Colonic mucosa (tissue), 4 donors: ENCODE measurements at regions not wholly inside any gene's neighbourhood (a gene's known extent, or its start where the extent isn't known, plus 50 kb on each side); places are given as distances from the start of the nearest gene placed in this dataset.

ENCODE experiments used
- DNase-seq: peaks from one replicate; pipeline ENCODE4 v3.0.0-alpha.2; 2020
- H3K27ac ChIP-seq: fragments of 200-600 bp; one replicate; pipeline ENCODE4 v1.8.0; 2021
- H3K27me3 ChIP-seq: fragments of 200-600 bp; one replicate; pipeline ENCODE4 v1.8.0; 2021
- H3K36me3 ChIP-seq: fragments of 200-600 bp; one replicate; pipeline ENCODE4 v1.8.0; 2021
- H3K4me1 ChIP-seq: fragments of 200-600 bp; one replicate; pipeline ENCODE4 v1.8.0; 2021; ENCODE audit warnings: mild to moderate bottlenecking
- H3K4me3 ChIP-seq: fragments of 200-600 bp; one replicate; pipeline ENCODE4 v1.8.0; 2021
- H3K9ac ChIP-seq, 2 donors: one replicate each; pipeline ENCODE4 v1.7.0; 2013; ENCODE audit warnings: control low read depth in 2 of 2, low read depth in 2 of 2, low read length in 2 of 2
- H3K9me3 ChIP-seq: fragments of 200-600 bp; one replicate; pipeline ENCODE4 v1.8.0; 2021
- intact Hi-C: fragments of 100-400 bp; cut with DNase I; formaldehyde crosslinking; loops from one replicate; pipeline ENCODE4 v1.14.1; 2022
- TF ChIP-seq, protein P1 (sequence below): fragments of 200-600 bp; IDR thresholded peaks from one replicate; pipeline ENCODE4 v1.8.0; 2022; ENCODE audit warnings: antibody characterized with exemption, mild to moderate bottlenecking
- donor health status: healthy.
- donor health status: DM: no; HTN: no; CAD: no.
- donor health status: DM: no; HTN: no; CAD: no.

DNA sequence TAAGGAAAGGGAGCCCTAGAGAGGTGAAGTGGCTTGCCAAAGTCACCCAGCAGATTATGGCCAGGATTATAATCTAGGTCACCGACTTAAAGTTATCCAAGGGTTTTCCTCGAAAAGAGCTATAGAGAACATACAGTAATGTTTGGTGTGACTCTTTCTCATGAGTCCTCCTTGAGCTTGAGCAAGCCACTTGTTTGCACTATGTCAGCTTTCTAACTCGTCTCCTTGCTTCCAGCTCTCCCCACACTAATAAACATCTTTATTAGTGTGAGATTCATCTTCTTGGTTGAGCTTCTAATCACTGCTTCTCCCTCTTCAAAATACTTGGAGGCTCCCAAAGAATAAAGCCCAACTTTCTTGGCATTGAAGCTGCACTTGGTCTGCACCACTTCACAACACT lies 390.0 kb upstream of the USP24 start:
- H3K4me1 ChIP-seq, result no peaks in the 10 kb centered on the region
- no peak overlapping the region for H3K9ac ChIP-seq
- H3K36me3 ChIP-seq, result no peaks in the 10 kb centered on the region
- no peaks in the 10 kb centered on the region for H3K27me3 ChIP-seq
- no peak for DNase-seq
- intact Hi-C loops, result no loop called here
- TF ChIP-seq, protein P1, sequence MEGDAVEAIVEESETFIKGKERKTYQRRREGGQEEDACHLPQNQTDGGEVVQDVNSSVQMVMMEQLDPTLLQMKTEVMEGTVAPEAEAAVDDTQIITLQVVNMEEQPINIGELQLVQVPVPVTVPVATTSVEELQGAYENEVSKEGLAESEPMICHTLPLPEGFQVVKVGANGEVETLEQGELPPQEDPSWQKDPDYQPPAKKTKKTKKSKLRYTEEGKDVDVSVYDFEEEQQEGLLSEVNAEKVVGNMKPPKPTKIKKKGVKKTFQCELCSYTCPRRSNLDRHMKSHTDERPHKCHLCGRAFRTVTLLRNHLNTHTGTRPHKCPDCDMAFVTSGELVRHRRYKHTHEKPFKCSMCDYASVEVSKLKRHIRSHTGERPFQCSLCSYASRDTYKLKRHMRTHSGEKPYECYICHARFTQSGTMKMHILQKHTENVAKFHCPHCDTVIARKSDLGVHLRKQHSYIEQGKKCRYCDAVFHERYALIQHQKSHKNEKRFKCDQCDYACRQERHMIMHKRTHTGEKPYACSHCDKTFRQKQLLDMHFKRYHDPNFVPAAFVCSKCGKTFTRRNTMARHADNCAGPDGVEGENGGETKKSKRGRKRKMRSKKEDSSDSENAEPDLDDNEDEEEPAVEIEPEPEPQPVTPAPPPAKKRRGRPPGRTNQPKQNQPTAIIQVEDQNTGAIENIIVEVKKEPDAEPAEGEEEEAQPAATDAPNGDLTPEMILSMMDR, result no peak
- no peak overlapping the region for H3K27ac ChIP-seq
- no peak overlapping the region for H3K4me3 ChIP-seq
- H3K9me3 ChIP-seq, result no peaks in the 10 kb centered on the region

DNA sequence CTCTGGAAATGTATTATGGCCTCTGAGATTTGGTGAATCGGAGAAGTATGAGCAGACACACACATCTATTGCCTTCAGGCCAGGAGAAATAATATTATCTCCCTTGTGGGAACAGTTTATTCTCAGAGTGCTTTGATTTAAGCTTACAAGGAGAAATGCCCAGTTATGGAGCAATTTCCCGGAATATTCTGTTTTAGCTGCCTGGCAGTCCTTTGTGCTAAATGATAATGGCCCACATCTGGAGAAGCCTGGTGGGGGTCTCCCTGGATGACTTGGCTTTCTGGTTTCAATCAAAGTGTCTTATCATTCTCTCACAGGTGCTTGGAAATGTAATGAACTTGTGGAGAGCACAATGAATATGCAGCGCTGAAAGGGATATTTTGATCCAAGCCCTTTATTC lies 389.6 kb upstream of the USP24 start:
- Histone ChIP-seq H3K9ac (no peak overlapping the region), H3K9me3 (no peaks in the 10 kb centered on the region), H3K27me3 (no peaks in the 10 kb centered on the region), H3K4me3 (no peak overlapping the region), H3K4me1 (no peaks in the 10 kb centered on the region), H3K27ac (no peak overlapping the region), H3K36me3 (no peaks in the 10 kb centered on the region)
- no peak for DNase-seq
- TF ChIP-seq, protein P1, result no peak
- intact Hi-C loops, result no loop called here

DNA sequence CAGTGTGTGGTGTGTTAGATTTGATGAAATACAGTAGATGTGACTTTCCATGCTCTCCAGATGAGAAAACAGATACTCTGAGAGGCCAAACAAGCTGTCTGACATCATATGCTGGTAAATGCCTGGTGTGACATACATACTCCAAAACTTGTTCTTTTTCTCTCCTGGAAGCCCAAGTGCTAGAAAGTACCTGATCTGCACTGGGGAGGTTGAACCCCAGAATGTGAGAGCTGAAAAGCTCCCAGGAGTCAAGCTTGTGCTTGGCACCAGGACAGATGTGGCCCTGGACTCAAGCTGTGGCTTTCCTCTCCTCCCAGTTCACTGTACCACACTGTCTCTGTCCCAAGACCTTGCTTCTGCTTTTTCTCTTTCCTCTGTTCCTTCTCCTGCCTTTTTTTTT lies 389.0 kb upstream of the USP24 start:
- Histone ChIP-seq H3K36me3 (no peaks in the 10 kb centered on the region), H3K9me3 (no peaks in the 10 kb centered on the region), H3K27me3 (no peaks in the 10 kb centered on the region), H3K27ac (no peak overlapping the region), H3K4me1 (no peaks in the 10 kb centered on the region), H3K9ac (no peak overlapping the region), H3K4me3 (no peak overlapping the region)
- DNase-seq, result no peak
- TF ChIP-seq, protein P1, result no peak
- intact Hi-C loops, result no loop called here

DNA sequence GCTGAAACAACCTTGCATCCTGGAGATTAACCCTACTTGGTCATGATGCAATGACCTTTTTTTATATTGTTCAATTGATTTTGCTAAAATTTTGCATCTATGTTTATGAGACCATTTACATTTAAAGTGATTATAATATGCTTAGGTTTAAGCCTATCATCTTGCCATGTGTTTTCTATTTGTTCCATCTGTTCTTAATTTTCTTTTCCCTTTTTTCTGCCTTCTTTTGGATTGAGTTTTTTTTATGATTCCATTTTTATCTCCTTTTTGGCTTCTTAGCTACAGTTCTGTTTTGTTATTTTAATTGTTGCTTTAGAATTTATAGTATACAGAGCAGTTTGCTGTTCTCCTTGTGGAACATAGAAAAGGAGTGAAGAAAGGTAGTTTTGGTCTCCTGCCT lies 385.1 kb upstream of the USP24 start:
- H3K4me1 ChIP-seq, result no peaks in the 10 kb centered on the region
- no peak for DNase-seq
- no peaks in the 10 kb centered on the region for H3K36me3 ChIP-seq
- no peaks in the 10 kb centered on the region for H3K9me3 ChIP-seq
- no peak overlapping the region for H3K9ac ChIP-seq
- TF ChIP-seq, protein P1, result no peak
- intact Hi-C loops, result no loop called here
- no peaks in the 10 kb centered on the region for H3K27me3 ChIP-seq
- no peak overlapping the region for H3K27ac ChIP-seq
- H3K4me3 ChIP-seq, result no peak overlapping the region

DNA sequence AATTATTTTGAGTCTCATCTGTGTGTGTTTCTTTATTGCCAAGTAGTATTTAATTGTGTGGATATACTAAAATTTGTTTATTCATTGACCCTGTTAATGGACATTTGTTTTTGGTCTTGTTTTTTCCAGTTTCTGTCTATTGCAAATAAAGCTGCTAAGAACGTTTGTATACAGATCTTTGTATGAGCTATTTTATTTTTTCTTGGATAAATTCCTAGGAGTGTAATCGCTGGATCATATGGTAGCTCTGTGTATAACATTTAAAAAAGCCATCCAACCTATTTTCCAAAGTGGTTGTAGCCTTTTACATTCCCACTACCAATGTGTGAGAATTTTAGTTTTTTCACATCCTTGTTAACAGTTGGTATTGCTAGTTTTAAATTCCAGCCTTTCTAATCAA lies 382.7 kb upstream of the USP24 start:
- no peaks in the 10 kb centered on the region for H3K4me1 ChIP-seq
- TF ChIP-seq, protein P1, result no peak
- H3K36me3 ChIP-seq, result no peaks in the 10 kb centered on the region
- no peaks in the 10 kb centered on the region for H3K9me3 ChIP-seq
- H3K27me3 ChIP-seq, result no peaks in the 10 kb centered on the region
- DNase-seq, result no peak
- H3K9ac ChIP-seq, result no peak overlapping the region
- intact Hi-C loops, result no loop called here
- no peak overlapping the region for H3K27ac ChIP-seq
- H3K4me3 ChIP-seq, result no peak overlapping the region

DNA sequence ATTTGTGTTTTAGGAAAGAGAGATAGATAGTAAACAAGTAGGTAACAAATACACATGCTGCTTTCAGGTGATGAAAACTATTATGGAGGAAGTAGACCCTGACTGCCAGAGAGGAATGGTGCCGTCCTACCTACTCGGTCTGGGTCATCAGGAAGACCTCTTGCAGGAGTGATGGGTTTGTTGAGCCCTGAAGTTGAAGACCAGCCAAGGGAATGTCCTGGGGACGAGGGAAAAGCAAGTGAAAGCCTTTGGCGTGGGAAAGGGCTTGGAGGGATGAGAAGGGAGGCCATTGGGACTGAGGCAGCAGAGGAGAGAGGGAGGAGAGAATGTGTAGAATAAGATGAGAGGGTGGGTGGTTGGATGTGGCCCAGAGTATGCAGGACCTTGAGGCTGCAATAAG lies 379.5 kb upstream of the USP24 start:
- Histone ChIP-seq H3K4me1 (no peaks in the 10 kb centered on the region), H3K36me3 (no peaks in the 10 kb centered on the region), H3K4me3 (no peak overlapping the region), H3K9ac (no peak overlapping the region), H3K27me3 (no peaks in the 10 kb centered on the region), H3K9me3 (no peaks in the 10 kb centered on the region), H3K27ac (no peak overlapping the region)
- intact Hi-C loops, result no loop called here
- DNase-seq, result no peak
- TF ChIP-seq, protein P1, result no peak
